Endothelial cell of umbilical vein (primary cell): ENCODE measurements at regions not wholly inside any gene's neighbourhood (a gene's known extent, or its start where the extent isn't known, plus 50 kb on each side); places are given as distances from the start of the nearest gene placed in this dataset.

ENCODE experiments used
- BruUV-seq: library from RNA; stranded (reverse); fragments of 400-500 nt; replicated peaks from 2 replicates; lab custom pipeline; 2021; lab: Mats Ljungman, UMichigan
- CTCF ChIA-PET: fragments of 300-600, 350-600 bp; sonication (Branson Sonifier 250); formaldehyde crosslinking; loops from one replicate; lab custom pipeline; 2021; ENCODE audit warnings: antibody characterized with exemption, inconsistent platforms; lab: Charles Lee
- POLR2A ChIA-PET: fragments of 300-600, 350-600 bp; sonication (Branson Sonifier 250); formaldehyde crosslinking; loops from one replicate; lab custom pipeline; 2021; ENCODE audit warnings: antibody characterized with exemption, inconsistent platforms; lab: Charles Lee
- DNase-seq: peaks from one replicate; pipeline ENCODE4 v3.0.0-alpha.2; 2011; ENCODE audit warnings: low read depth, low spot score
- FAIRE-seq: peaks from 2 replicates; lab custom pipeline; 2011; peaks lifted over from hg19 to GRCh38; lab: Jason Lieb, UNC
- H2AFZ ChIP-seq: 2 replicates; pipeline ENCODE4 v1.6.0; 2012; ENCODE audit warnings: low read depth, low read length, control low read depth, inconsistent platforms
- H3K27ac ChIP-seq: 2 replicates; pipeline ENCODE4 v1.5.1; 2011; ENCODE audit warnings: low read depth, mild to moderate bottlenecking, control low read depth, low read length, moderate library complexity; ENCODE audit not compliant: insufficient read depth
- H3K27me3 ChIP-seq, 2 experiments: 2 replicates each; pipeline versions ENCODE4 v1.6.0 to v1.6.1; 2011; ENCODE audit warnings: low read length in 2 of 2, mixed read lengths in 1 of 2; ENCODE audit not compliant: control insufficient read depth in 2 of 2, insufficient read depth in 2 of 2
- H3K36me3 ChIP-seq, 2 experiments: 2 replicates in 1 of 2; 3 replicates in 1 of 2; pipeline ENCODE4 v1.5.1; 2011; ENCODE audit warnings: low read length in 2 of 2, mild to moderate bottlenecking in 1 of 2, moderate library complexity in 1 of 2; ENCODE audit not compliant: control insufficient read depth in 2 of 2, insufficient read depth in 2 of 2; ENCODE audit errors: extremely low read depth in 1 of 2
- H3K4me1 ChIP-seq: 3 replicates; pipeline ENCODE4 v1.5.1; 2011; ENCODE audit warnings: mild to moderate bottlenecking, low read length; ENCODE audit not compliant: control insufficient read depth, insufficient read depth; ENCODE audit errors: extremely low read depth
- H3K4me2 ChIP-seq: 2 replicates; pipeline ENCODE4 v1.6.1; 2011; ENCODE audit warnings: low read length, control low read depth, mixed read lengths; ENCODE audit not compliant: insufficient read depth
- H3K4me3 ChIP-seq, 3 experiments: fragments of 200-600 bp in 1 of 3; sonication (generic), shearing (Covaris generic) in 1 of 3; replicated peaks in 1 of 3; 2 replicates each; pipeline ENCODE4 v1.5.1; 2011 to 2016; ENCODE audit warnings: control low read depth in 3 of 3, low read length in 3 of 3, mild to moderate bottlenecking in 2 of 3, inconsistent platforms in 1 of 3, low read depth in 1 of 3, moderate library complexity in 1 of 3; ENCODE audit not compliant: insufficient read depth in 1 of 3
- H3K79me2 ChIP-seq: 2 replicates; pipeline ENCODE4 v1.6.0; 2012; ENCODE audit warnings: low read length, inconsistent platforms; ENCODE audit not compliant: control insufficient read depth, insufficient read depth
- H3K9ac ChIP-seq: replicated peaks from 2 replicates; pipeline ENCODE3; 2011; ENCODE audit warnings: low read length, control low read depth; ENCODE audit not compliant: insufficient read depth; ENCODE audit errors: extremely low read depth
- H3K9me1 ChIP-seq: replicated peaks from 3 replicates; pipeline ENCODE4 v1.6.0; 2011; ENCODE audit warnings: mild to moderate bottlenecking, low read length; ENCODE audit not compliant: control insufficient read depth, insufficient read depth; ENCODE audit errors: extremely low read depth
- H3K9me3 ChIP-seq: replicated peaks from 2 replicates; pipeline ENCODE4 v1.5.1; 2012; ENCODE audit warnings: low read length, inconsistent platforms; ENCODE audit not compliant: control insufficient read depth, insufficient read depth
- H4K20me1 ChIP-seq: replicated peaks from 2 replicates; pipeline ENCODE3; 2011; ENCODE audit warnings: mild to moderate bottlenecking, low read length; ENCODE audit not compliant: control insufficient read depth, insufficient read depth; ENCODE audit errors: extremely low read depth
- EZH2 ChIP-seq: IDR thresholded peaks from 2 replicates; pipeline ENCODE4 v1.6.1; 2012; ENCODE audit warnings: borderline replicate concordance, low read depth, mild to moderate bottlenecking, moderate library complexity, low read length, inconsistent platforms; ENCODE audit not compliant: severe bottlenecking
- FOS ChIP-seq: IDR thresholded peaks from 2 replicates; pipeline ENCODE4 v1.6.1; 2011; ENCODE audit warnings: mild to moderate bottlenecking, low read length, moderate library complexity, borderline replicate concordance; ENCODE audit not compliant: insufficient read depth
- GATA2 ChIP-seq: IDR thresholded peaks from 2 replicates; pipeline ENCODE4 v1.7.0; 2011; ENCODE audit warnings: low read depth, mild to moderate bottlenecking, moderate library complexity, mixed read lengths, low read length; ENCODE audit not compliant: insufficient read length, insufficient read depth
- JUN ChIP-seq: IDR thresholded peaks from 2 replicates; pipeline ENCODE4 v1.6.1; 2011; ENCODE audit warnings: borderline replicate concordance, low read depth; ENCODE audit not compliant: insufficient read length, insufficient read depth
- MYC ChIP-seq: IDR thresholded peaks from one replicate; pipeline ENCODE4 v1.6.1; 2011; ENCODE audit warnings: mild to moderate bottlenecking, low read depth, low read length
- POLR2A ChIP-seq: IDR thresholded peaks from 2 replicates; pipeline ENCODE4 v1.6.1; 2012; ENCODE audit warnings: low read depth, mild to moderate bottlenecking, control low read depth, low read length
- POLR2AphosphoS5 ChIP-seq: IDR thresholded peaks from 2 replicates; pipeline ENCODE4 v1.6.1; 2012; ENCODE audit warnings: low read depth, mild to moderate bottlenecking, control low read depth, low read length, moderate library complexity; ENCODE audit not compliant: insufficient read depth
- dilution Hi-C: fragments of 300-500 bp; cut with MboI; formaldehyde crosslinking; loops from one replicate; pipeline ENCODE4 v1.15.0; 2019; ENCODE audit warnings: low sequenced_read_pairs; ENCODE audit not compliant: extremely low pct_ligation_motif_present
- intact Hi-C: fragments of 100-400 bp; cut with micrococcal nuclease; formaldehyde crosslinking; loops from one replicate; pipeline ENCODE4 v1.10.0; 2022
- TF ChIP-seq, protein P1 (sequence below), 2 donors: IDR thresholded peaks; 1 replicate in 1 of 2; 2 replicates in 1 of 2; pipeline ENCODE4 v1.5.1; 2011; ENCODE audit warnings: low read length in 2 of 2, mild to moderate bottlenecking in 2 of 2, moderate library complexity in 2 of 2, control low read depth in 1 of 2, inconsistent platforms in 1 of 2, low read depth in 1 of 2; ENCODE audit not compliant: insufficient read depth in 1 of 2; ENCODE audit errors: extremely low read depth in 1 of 2
- TF ChIP-seq, protein P2 (sequence below): IDR thresholded peaks from 2 replicates; pipeline ENCODE4 v1.6.1; 2011; ENCODE audit not compliant: insufficient read depth, insufficient read length

DNA sequence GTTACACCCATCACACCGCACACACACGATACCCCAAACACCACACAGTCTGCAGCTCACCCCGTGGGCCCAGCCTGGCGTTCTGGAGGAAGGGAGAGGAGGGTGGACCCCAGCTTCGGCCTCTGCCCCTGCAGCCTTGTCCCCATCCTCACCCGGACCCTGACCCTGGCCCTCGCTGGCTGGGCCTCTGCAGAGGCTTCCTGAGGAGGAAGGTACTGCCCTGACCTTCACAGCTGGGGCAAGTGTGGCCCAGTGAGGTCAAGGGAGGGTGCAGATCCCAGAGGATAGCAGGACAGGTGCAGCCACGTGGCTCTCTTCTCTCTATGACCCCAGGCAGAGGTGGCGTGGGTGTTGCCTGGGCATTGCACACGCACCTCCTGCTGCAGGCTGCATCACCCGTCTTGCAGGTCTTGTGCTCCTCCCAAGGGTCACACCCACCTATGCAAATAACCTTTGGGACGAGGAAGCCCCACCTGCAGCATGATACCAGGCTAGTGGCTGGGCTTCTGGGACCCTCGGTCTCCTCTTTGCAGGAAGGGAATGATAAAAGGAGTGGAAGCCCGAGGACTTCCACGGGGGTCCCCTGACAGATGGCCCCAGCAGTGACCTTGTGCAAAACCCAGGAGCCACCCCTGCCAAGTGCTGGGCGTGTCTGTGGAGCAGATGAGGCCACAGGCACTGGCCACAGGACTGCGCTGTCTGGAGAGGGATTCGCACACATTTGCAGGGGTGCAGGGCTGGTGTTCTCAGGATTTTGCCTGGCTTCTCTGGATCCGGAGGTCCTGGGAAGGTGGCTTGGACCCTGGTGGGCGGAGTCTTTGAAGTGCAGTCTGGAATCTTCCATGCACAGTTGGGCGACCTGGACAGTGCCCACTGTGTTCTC lies 1241.5 kb downstream of the BRD1 start:
- Histone ChIP-seq H2AFZ (no peak overlapping the region), H3K79me2 (no peaks in the 10 kb centered on the region), H3K4me3 (no peak overlapping the region), H3K4me1 (no peaks in the 10 kb centered on the region), H4K20me1 (no peaks in the 10 kb centered on the region), H3K4me2 (no peak overlapping the region), H3K36me3 (no peaks in the 10 kb centered on the region), H3K27me3 (no peaks in the 10 kb centered on the region), H3K9me1 (no peaks in the 10 kb centered on the region), H3K9me3 (peaks cover 3% of the 10 kb centered on the region), H3K9ac (no peak overlapping the region), H3K27ac (no peak overlapping the region)
- BruUV-seq: no TSS peak
- FAIRE-seq: no peak
- no peak for DNase-seq
- dilution Hi-C loops: no loop called here
- POLR2A ChIA-PET: no interaction called here
- TF ChIP-seq, protein P1, sequence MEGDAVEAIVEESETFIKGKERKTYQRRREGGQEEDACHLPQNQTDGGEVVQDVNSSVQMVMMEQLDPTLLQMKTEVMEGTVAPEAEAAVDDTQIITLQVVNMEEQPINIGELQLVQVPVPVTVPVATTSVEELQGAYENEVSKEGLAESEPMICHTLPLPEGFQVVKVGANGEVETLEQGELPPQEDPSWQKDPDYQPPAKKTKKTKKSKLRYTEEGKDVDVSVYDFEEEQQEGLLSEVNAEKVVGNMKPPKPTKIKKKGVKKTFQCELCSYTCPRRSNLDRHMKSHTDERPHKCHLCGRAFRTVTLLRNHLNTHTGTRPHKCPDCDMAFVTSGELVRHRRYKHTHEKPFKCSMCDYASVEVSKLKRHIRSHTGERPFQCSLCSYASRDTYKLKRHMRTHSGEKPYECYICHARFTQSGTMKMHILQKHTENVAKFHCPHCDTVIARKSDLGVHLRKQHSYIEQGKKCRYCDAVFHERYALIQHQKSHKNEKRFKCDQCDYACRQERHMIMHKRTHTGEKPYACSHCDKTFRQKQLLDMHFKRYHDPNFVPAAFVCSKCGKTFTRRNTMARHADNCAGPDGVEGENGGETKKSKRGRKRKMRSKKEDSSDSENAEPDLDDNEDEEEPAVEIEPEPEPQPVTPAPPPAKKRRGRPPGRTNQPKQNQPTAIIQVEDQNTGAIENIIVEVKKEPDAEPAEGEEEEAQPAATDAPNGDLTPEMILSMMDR (IDR thresholded peaks at IDR 0.05; ENCODE audit: extremely low read depth in 1 of 2, insufficient read depth in 1 of 2, low read depth in 1 of 2, low read length in 2 of 2): no peak
- TF ChIP-seq FOS (no peak), POLR2AphosphoS5 (no peak), GATA2 (no peak), JUN (no peak), EZH2 (no peak), POLR2A (no peak), MYC (no peak)
- TF ChIP-seq, protein P2, sequence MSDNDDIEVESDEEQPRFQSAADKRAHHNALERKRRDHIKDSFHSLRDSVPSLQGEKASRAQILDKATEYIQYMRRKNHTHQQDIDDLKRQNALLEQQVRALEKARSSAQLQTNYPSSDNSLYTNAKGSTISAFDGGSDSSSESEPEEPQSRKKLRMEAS: no peak
- CTCF ChIA-PET: no interaction called here
- intact Hi-C loops: no loop called here
